ENCODE measurements at regions not wholly inside any gene's neighbourhood (a gene's known extent, or its start where the extent isn't known, plus 50 kb on each side); places are given as distances from the start of the nearest gene placed in this dataset.

- Histone ChIP-seq H3K23ac (ENCODE audit: low read depth, low read length) (no peak overlapping the region), H2BK5ac (ENCODE audit: low read depth, low read length, poor library complexity, severe bottlenecking) (no peak overlapping the region), H3K36me3 (ENCODE audit: control insufficient read depth, insufficient read depth, low read length) (no peaks in the 10 kb centered on the region), H2BK20ac (ENCODE audit: low read depth, low read length) (no peak overlapping the region), H3K56ac (ENCODE audit: extremely low read depth, insufficient read depth, low read length) (no peak overlapping the region), H3K79me1 (ENCODE audit: low read depth in 1 of 2, low read length in 2 of 2) (no peaks in the 10 kb centered on the region), H4K20me1 (ENCODE audit: insufficient read depth, low read length) (no peaks in the 10 kb centered on the region), H3K4ac (ENCODE audit: low read depth, low read length) (no peak overlapping the region), H2AK9ac (replicated peaks; ENCODE audit: low read depth, low read length, poor library complexity) (no peak overlapping the region), H3K27ac (ENCODE audit: insufficient read depth, low read length) (no peak overlapping the region), H3K4me3 (ENCODE audit: insufficient read depth, low read depth, low read length) (no peak overlapping the region), H2BK15ac (ENCODE audit: low read depth, low read length) (no peak overlapping the region), H3K18ac (ENCODE audit: low read depth, low read length) (no peak overlapping the region), H3K9me3 (ENCODE audit: control insufficient read depth, insufficient read depth, low read length) (peaks cover 3% of the 10 kb centered on the region; the same call in 1 of the 2 replicates), H4K8ac (ENCODE audit: low read depth in 2 of 2, low read length in 2 of 2) (no peak overlapping the region), H2AFZ (replicated peaks; ENCODE audit: low read length, poor library complexity) (no peak overlapping the region), H3K9ac (ENCODE audit: low read depth, low read length) (no peak overlapping the region), H2AK5ac (ENCODE audit: low read depth, low read length) (no peak overlapping the region), H3K4me1 (ENCODE audit: control insufficient read depth, insufficient read depth, low read length) (no peaks in the 10 kb centered on the region), H3K14ac (replicated peaks; ENCODE audit: low read depth, low read length) (no peak overlapping the region), H3K4me2 (ENCODE audit: low read depth, low read length) (no peak overlapping the region), H4K5ac (ENCODE audit: low read depth, low read length) (no peak overlapping the region), H4K91ac (ENCODE audit: insufficient read depth, low read depth, low read length) (no peak overlapping the region), H2BK120ac (ENCODE audit: low read depth, low read length) (no peak overlapping the region), H3K9me1 (ENCODE audit: insufficient read depth, low read length) (no peaks in the 10 kb centered on the region), H3K27me3 (ENCODE audit: control insufficient read depth, insufficient read depth, low read length) (no peaks in the 10 kb centered on the region)
- dilution Hi-C loops (cut with HindIII; ENCODE audit: low sequenced_read_pairs, unreplicated experiment) (no loop called here), intact Hi-C loops (cut with micrococcal nuclease) (no loop called here), in situ Hi-C loops (cut with MboI; ENCODE audit: low sequenced_read_pairs) (no loop called here)
- TF ChIP-seq BHLHE40 (IDR thresholded peaks at IDR 0.05; ENCODE audit: low read depth, low read length) (no peak), RAD21 (IDR thresholded peaks at IDR 0.05; ENCODE audit: low read length) (no peak), RFX5 (IDR thresholded peaks at IDR 0.05; ENCODE audit: low read depth, low read length) (no peak), POLR2A (IDR thresholded peaks at IDR 0.05; ENCODE audit: low read depth, low read length) (no peak), FOS (IDR thresholded peaks at IDR 0.05; ENCODE audit: low read depth, low read length) (no peak), SMC3 (IDR thresholded peaks at IDR 0.05; ENCODE audit: low read depth, low read length) (no peak)
- ChIA-PET POLR2A (ENCODE audit: unreplicated experiment) (no interaction called here), CTCF (no interaction called here)
- no peak for DNase-seq
- no TSS peak for BruUV-seq (replicated peaks)
- no peak for ATAC-seq (ENCODE audit: low read depth)
Measured at GRCh38 chr3:21055015-21055414, 696.0 kb downstream of the ZNF385D start.
